ENCODE measurements at regions not wholly inside any gene's neighbourhood (a gene's known extent, or its start where the extent isn't known, plus 50 kb on each side); places are given as distances from the start of the nearest gene placed in this dataset.

DNA sequence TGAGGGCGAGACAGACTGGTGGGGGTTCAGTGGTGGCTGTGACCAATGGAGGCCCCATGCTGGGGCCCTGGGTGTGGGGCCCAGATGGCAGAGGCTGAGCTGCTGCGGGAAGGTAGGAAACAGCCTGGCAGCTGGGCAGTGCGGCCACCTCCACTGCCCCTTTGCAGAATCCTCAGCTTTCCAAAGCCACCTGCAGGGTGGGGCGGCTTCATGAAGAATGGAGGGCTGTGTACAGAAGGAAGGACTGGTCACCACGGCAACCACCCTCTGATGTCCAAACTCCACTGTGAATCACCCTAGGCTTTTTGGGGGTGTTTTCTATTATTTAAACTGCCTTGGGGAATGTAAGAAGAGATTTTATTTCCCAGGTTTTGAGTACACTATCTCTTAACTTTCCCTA lies 166.3 kb upstream of the NAV2 start:
- Histone ChIP-seq H3K27me3 (peaks cover 0 to 20% (median 0%) of the 10 kb centered on the region in 4 donors), H3K36me3 (no peaks in the 10 kb centered on the region), H3K4me1 (no peaks in the 10 kb centered on the region), H3K27ac (no peak overlapping the region), H3K9me3 (no peaks in the 10 kb centered on the region), H3K4me3 (no peak overlapping the region)
- intact Hi-C loops (cut with DNase I) = no loop called here
- TF ChIP-seq POLR2A (IDR thresholded peaks at IDR 0.05) = no peak
- DNase-seq = no peak
- WGBS, 2 donors = 82 to 85% methylated on average over 4 of the region's 5 CpGs

- WGBS, 2 donors = 69 to 92% methylated on average over 1 to 3 of the region's 3 CpGs
- peaks cover 0 to 9% (median 0%) of the 10 kb centered on the region in 4 donors for H3K27me3 ChIP-seq
- no peak overlapping the region for H3K27ac ChIP-seq
- DNase-seq = no peak
- intact Hi-C loops (cut with DNase I) = no loop called here
- no peaks in the 10 kb centered on the region for H3K4me1 ChIP-seq
- no peak for TF ChIP-seq POLR2A (IDR thresholded peaks at IDR 0.05)
- TF ChIP-seq, protein P1, sequence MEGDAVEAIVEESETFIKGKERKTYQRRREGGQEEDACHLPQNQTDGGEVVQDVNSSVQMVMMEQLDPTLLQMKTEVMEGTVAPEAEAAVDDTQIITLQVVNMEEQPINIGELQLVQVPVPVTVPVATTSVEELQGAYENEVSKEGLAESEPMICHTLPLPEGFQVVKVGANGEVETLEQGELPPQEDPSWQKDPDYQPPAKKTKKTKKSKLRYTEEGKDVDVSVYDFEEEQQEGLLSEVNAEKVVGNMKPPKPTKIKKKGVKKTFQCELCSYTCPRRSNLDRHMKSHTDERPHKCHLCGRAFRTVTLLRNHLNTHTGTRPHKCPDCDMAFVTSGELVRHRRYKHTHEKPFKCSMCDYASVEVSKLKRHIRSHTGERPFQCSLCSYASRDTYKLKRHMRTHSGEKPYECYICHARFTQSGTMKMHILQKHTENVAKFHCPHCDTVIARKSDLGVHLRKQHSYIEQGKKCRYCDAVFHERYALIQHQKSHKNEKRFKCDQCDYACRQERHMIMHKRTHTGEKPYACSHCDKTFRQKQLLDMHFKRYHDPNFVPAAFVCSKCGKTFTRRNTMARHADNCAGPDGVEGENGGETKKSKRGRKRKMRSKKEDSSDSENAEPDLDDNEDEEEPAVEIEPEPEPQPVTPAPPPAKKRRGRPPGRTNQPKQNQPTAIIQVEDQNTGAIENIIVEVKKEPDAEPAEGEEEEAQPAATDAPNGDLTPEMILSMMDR (IDR thresholded peaks at IDR 0.05) = no peak
- no peaks in the 10 kb centered on the region for H3K36me3 ChIP-seq
- H3K9me3 ChIP-seq = no peaks in the 10 kb centered on the region
- no peak overlapping the region for H3K4me3 ChIP-seq
Measured at GRCh38 chr11:19541521-19542049, 171.1 kb upstream of the NAV2 start.

GRCh38 chr11:19539861-19540260 lies 172.8 kb upstream of the NAV2 start:
- intact Hi-C loops (cut with DNase I) = no loop called here
- Histone ChIP-seq H3K4me1 (no peaks in the 10 kb centered on the region), H3K27ac (no peak overlapping the region), H3K4me3 (no peak overlapping the region), H3K36me3 (no peaks in the 10 kb centered on the region), H3K9me3 (no peaks in the 10 kb centered on the region), H3K27me3 (peaks cover 0 to 9% (median 0%) of the 10 kb centered on the region in 4 donors)
- TF ChIP-seq, protein P1 (IDR thresholded peaks at IDR 0.05) = no peak
- TF ChIP-seq POLR2A (IDR thresholded peaks at IDR 0.05) = no peak
- WGBS, 2 donors = 76 to 86% methylated on average over 6 of the region's 6 CpGs
- no peak for DNase-seq

DNA sequence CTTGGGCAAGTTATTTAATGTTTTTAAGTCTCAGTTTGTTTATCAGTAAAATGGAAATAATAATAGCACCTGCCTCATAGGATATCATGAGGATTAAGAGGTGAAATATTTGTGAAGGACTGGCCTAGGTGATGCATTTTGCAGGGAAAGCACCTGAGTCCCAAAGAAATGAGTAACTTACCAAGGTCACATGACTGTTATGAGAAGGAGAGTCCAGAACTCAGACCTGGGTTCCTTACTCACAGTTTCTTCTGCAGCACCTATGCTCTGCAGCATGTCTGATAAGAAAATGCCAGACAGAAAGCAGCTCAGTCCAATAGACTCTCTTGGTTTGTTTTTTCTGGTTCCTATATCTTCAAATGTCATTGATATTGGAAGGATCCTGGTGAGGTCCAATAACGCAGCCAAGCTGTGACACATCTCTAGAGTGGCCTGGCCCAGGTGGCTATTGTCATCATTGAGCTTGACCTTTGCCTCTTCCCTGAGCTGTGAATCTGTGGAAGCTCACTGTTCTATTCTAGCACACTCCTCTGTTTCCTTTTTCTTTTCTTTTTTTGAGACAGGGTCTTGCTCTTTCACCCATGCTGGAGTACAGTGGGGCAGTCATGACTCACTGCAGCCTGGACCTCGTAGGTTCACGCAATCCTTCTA lies 174.7 kb upstream of the NAV2 start:
- Histone ChIP-seq H3K4me1 (no peaks in the 10 kb centered on the region), H3K36me3 (no peaks in the 10 kb centered on the region), H3K27me3 (peaks cover 0 to 9% (median 0%) of the 10 kb centered on the region in 4 donors), H3K4me3 (no peak overlapping the region), H3K27ac (no peak overlapping the region), H3K9me3 (no peaks in the 10 kb centered on the region)
- 77 to 78% methylated on average over 3 of the region's 3 CpGs for WGBS, 2 donors
- no peak for DNase-seq
- TF ChIP-seq, protein P1 (IDR thresholded peaks at IDR 0.05) = no peak
- TF ChIP-seq POLR2A (IDR thresholded peaks at IDR 0.05) = no peak
- intact Hi-C loops (cut with DNase I) = no loop called here

- Histone ChIP-seq H3K27me3 (no peaks in the 10 kb centered on the region), H3K27ac (no peak overlapping the region)
- whole genome bisulfite sequencing, 2 donors = 46 to 63% methylated on average over 4 of the region's 4 CpGs
Measured at GRCh38 chr11:19536131-19536530, 176.5 kb upstream of the NAV2 start.

More at GRCh38 chr11:19536131-19536530, 176.5 kb upstream of the NAV2 start:
- no peak for TF ChIP-seq POLR2A (IDR thresholded peaks at IDR 0.05)
- TF ChIP-seq, protein P1 (IDR thresholded peaks at IDR 0.05) = no peak
- DNase-seq = no peak
- Histone ChIP-seq H3K9me3 (no peaks in the 10 kb centered on the region), H3K36me3 (no peaks in the 10 kb centered on the region), H3K4me1 (no peaks in the 10 kb centered on the region), H3K4me3 (no peak overlapping the region)
- intact Hi-C loops (cut with DNase I) = no loop called here

Measured in esophagus squamous epithelium (tissue), 5 donors.